ENCODE measurements at regions not wholly inside any gene's neighbourhood (a gene's known extent, or its start where the extent isn't known, plus 50 kb on each side); places are given as distances from the start of the nearest gene placed in this dataset.

DNA sequence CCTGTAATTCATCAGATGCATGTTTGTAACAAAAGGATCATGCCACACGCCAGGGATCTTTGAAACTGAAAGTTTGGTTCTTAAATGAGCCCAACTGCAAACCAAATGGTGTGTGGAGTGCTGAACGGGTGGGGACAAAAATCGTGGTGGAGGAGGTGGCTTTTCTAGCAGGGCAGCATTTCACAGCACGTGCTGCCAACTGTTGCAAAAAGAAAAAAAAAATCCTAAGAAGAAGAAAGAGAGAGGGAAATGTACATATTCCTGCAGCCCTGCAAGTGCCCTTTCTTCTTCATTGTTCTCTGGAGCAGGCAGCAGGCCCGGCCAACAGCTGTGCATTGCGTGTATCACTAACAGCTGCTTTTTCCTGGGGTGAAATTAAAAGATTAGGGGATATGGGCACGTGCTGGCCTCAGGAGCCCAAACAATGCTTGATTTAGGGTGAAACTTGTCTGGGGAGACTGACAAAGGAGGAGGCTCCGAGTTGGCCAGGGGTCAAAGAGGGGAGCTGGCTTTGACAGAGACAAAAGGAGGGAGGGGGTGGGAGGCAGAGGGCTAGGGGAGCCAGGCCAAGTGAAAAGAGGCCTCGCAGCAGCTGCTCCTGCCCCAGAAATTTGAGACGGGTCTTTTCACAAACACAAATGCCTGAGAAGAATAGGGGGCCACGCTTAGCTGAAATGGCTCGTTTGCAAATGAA, 73.0 kb downstream of the GADD45G start:
- Histone ChIP-seq H3K27ac (peak overlapping the region; percentile 58), H2AFZ (no peak overlapping the region), H3K79me2 (no peaks in the 10 kb centered on the region), H3K4me1 (ENCODE audit: insufficient read depth) (peaks cover 24% of the 10 kb centered on the region), H3K4me2 (peak overlapping the region; percentile 60), H3K4me3 (no peak overlapping the region), H4K20me1 (ENCODE audit: insufficient read depth, poor library complexity, severe bottlenecking) (no peaks in the 10 kb centered on the region), H3K9me3 (ENCODE audit: low read depth) (no peaks in the 10 kb centered on the region), H3K9me2 (replicated peaks; ENCODE audit: insufficient read depth) (no peaks in the 10 kb centered on the region), H3K36me3 (replicated peaks; ENCODE audit: insufficient read depth, low read depth) (no peaks in the 10 kb centered on the region), H3K27me3 (no peaks in the 10 kb centered on the region)
- DNase-seq (ENCODE audit: low spot score), result no peak
- TF ChIP-seq EZH2 (IDR thresholded peaks at IDR 0.05; ENCODE audit: borderline replicate concordance) (no peak), EZH2phosphoT487 (IDR thresholded peaks at IDR 0.05; ENCODE audit: low read depth, severe bottlenecking, unreplicated experiment) (no peak)
- TF ChIP-seq, protein P1, sequence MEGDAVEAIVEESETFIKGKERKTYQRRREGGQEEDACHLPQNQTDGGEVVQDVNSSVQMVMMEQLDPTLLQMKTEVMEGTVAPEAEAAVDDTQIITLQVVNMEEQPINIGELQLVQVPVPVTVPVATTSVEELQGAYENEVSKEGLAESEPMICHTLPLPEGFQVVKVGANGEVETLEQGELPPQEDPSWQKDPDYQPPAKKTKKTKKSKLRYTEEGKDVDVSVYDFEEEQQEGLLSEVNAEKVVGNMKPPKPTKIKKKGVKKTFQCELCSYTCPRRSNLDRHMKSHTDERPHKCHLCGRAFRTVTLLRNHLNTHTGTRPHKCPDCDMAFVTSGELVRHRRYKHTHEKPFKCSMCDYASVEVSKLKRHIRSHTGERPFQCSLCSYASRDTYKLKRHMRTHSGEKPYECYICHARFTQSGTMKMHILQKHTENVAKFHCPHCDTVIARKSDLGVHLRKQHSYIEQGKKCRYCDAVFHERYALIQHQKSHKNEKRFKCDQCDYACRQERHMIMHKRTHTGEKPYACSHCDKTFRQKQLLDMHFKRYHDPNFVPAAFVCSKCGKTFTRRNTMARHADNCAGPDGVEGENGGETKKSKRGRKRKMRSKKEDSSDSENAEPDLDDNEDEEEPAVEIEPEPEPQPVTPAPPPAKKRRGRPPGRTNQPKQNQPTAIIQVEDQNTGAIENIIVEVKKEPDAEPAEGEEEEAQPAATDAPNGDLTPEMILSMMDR (IDR thresholded peaks at IDR 0.05; ENCODE audit: poor library complexity), result no peak
- WGBS (ENCODE audit: low lambda C conversion rate, missing lambda C conversion rate), result 40% methylated on average over 11 of the region's 12 CpGs

DNA sequence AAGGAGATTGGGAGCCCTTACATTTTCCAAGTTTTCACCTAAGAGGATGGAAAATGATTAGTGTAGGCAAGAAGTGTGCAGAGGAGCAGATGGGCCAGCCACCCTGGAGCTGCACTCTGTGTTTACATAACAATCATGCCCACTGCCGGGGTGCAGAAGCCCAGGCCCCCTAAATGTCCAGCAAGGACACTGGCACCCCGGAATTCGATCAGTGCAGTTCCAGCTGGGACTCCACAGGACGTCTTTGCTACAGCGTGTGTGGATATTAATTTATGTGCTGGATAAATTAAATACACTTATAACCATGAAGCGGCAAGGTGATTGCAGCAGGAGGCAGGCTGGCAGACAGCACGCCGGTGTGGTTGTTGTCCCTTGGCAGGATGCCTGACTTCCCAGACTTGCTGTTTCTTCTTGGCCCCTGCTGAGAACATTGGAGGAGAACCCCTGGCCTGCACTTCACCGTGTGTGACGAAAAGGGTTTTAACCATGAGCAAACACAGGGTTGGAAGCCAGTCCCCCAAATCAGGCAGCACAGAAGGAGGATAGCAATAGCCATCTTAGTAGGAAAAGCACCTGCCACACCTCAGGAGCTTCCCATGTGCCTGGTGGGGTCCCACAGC, 73.7 kb downstream of the GADD45G start:
- Histone ChIP-seq H3K4me2 (peak overlapping the region; percentile 60), H3K9me3 (ENCODE audit: low read depth) (no peaks in the 10 kb centered on the region), H3K79me2 (no peaks in the 10 kb centered on the region), H3K4me1 (ENCODE audit: insufficient read depth) (peaks cover 24% of the 10 kb centered on the region), H3K9me2 (replicated peaks; ENCODE audit: insufficient read depth) (no peaks in the 10 kb centered on the region), H2AFZ (no peak overlapping the region), H3K4me3 (no peak overlapping the region), H3K36me3 (replicated peaks; ENCODE audit: insufficient read depth, low read depth) (no peaks in the 10 kb centered on the region), H4K20me1 (ENCODE audit: insufficient read depth, poor library complexity, severe bottlenecking) (no peaks in the 10 kb centered on the region), H3K27me3 (no peaks in the 10 kb centered on the region), H3K27ac (peak overlapping the region; percentile 58)
- no peak for TF ChIP-seq EZH2phosphoT487 (IDR thresholded peaks at IDR 0.05; ENCODE audit: low read depth, severe bottlenecking, unreplicated experiment)
- TF ChIP-seq, protein P1 (IDR thresholded peaks at IDR 0.05; ENCODE audit: poor library complexity), result no peak
- no peak for TF ChIP-seq EZH2 (IDR thresholded peaks at IDR 0.05; ENCODE audit: borderline replicate concordance)
- no peak for DNase-seq (ENCODE audit: low spot score)
- 58% methylated on average over 10 of the region's 10 CpGs for WGBS (ENCODE audit: low lambda C conversion rate, missing lambda C conversion rate)

DNA sequence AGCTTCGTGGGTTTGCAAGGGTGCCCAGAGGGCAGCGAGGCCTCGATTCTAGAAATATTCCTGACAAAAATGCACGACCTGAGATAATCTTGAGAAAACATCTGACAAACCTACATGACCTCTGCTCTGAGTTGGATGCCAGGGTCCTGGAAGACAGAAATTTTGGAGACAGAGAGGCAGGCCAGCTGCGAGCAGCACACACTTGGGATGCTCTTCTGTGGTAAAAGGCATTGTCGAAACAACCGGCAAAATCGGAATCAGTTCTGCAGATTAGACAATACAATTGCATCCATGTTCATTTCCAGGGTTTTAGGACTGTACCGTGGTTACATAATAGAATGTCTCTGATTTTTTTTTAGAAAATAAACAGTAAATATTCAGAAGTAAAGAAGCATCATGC, 74.2 kb downstream of the GADD45G start:
- Histone ChIP-seq H3K9me2 (replicated peaks; ENCODE audit: insufficient read depth) (no peaks in the 10 kb centered on the region), H3K4me3 (no peak overlapping the region), H3K9me3 (ENCODE audit: low read depth) (no peaks in the 10 kb centered on the region), H3K4me1 (ENCODE audit: insufficient read depth) (peaks cover 24% of the 10 kb centered on the region), H3K27me3 (no peaks in the 10 kb centered on the region), H3K4me2 (no peak overlapping the region), H3K79me2 (no peaks in the 10 kb centered on the region), H4K20me1 (ENCODE audit: insufficient read depth, poor library complexity, severe bottlenecking) (no peaks in the 10 kb centered on the region), H2AFZ (no peak overlapping the region), H3K36me3 (replicated peaks; ENCODE audit: insufficient read depth, low read depth) (no peaks in the 10 kb centered on the region), H3K27ac (peak overlapping the region; percentile 58)
- no peak for DNase-seq (ENCODE audit: low spot score)
- no peak for TF ChIP-seq EZH2 (IDR thresholded peaks at IDR 0.05; ENCODE audit: borderline replicate concordance)
- TF ChIP-seq, protein P1 (IDR thresholded peaks at IDR 0.05; ENCODE audit: poor library complexity), result no peak
- TF ChIP-seq EZH2phosphoT487 (IDR thresholded peaks at IDR 0.05; ENCODE audit: low read depth, severe bottlenecking, unreplicated experiment), result no peak
- WGBS (ENCODE audit: low lambda C conversion rate, missing lambda C conversion rate), result 90% methylated on average over 9 of the region's 9 CpGs

All from hepatocyte (in vitro differentiated cells).